HG03575 (cell line): ENCODE measurements at regions not wholly inside any gene's neighbourhood (a gene's known extent, or its start where the extent isn't known, plus 50 kb on each side); places are given as distances from the start of the nearest gene placed in this dataset.
"Not testable (repeated sequence)": the region's sequence is repeated elsewhere in the genome, so short reads cannot be mapped to it uniquely, and the experiment has no call there.

Experiments used
- ATAC-seq: cut with Tn5 transposase; IDR thresholded peaks from one replicate; pipeline ENCODE4 v1.9.1; 2021; ENCODE audit not compliant: unreplicated experiment, insufficient number of reproducible peaks, low FRiP score; ENCODE audit errors: extremely low read depth

- ATAC-seq, result not testable (repeated sequence)
Measured at GRCh38 chr7:73244782-73245311, 63.8 kb downstream of the NSUN5 start.

GRCh38 chr7:73234994-73235717 lies 73.5 kb downstream of the NSUN5 start:
- peak; percentile 58 for ATAC-seq

DNA sequence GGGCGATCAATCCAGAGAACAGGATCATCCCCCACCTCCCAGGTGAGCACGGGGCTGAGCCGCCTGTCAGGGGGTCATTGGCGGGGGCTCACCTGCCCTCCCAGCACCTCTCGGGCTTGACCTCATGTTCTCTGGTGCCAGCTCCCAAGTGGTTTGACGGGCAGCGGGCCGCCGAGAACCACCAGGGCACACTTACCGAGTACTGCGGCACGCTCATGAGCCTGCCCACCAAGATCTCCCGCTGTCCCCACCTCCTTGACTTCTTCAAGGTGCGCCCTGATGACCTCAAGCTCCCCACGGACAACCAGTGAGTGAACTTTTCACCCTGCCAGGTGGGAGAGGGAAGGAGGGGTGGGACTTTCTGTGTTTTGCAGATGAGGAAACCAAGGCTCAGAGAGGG lies 82.9 kb downstream of the NSUN5 start:
- ATAC-seq, result not testable (repeated sequence)

DNA sequence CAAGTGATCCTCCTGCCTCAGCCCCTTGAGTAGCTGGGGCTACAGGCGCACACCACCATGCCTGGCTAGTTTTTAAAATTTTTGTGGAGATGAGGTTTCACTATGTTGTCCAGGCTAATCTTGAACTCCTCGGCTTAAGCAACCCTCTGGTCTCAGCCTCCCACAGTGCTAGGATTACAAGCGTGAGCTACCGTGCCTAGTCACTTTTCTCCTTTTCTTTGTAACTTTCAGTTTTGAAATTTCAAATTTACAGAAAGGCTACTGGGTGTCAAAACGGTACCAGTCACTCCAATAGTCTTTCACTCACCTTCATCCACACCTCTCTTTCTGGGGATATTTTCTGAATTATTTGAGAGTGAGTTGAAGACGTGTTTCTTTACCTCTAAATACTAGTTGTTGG lies 86.9 kb downstream of the NSUN5 start:
- not testable (repeated sequence) for ATAC-seq

- peak; percentile 7 for ATAC-seq
Measured at GRCh38 chr7:73220766-73221370, 87.8 kb downstream of the NSUN5 start.

GRCh38 chr7:73220357-73220756 lies 88.3 kb downstream of the NSUN5 start:
- peak; percentile 38 for ATAC-seq

- ATAC-seq, result not testable (repeated sequence)
Measured at GRCh38 chr7:73218802-73219201, 89.8 kb downstream of the NSUN5 start.

DNA sequence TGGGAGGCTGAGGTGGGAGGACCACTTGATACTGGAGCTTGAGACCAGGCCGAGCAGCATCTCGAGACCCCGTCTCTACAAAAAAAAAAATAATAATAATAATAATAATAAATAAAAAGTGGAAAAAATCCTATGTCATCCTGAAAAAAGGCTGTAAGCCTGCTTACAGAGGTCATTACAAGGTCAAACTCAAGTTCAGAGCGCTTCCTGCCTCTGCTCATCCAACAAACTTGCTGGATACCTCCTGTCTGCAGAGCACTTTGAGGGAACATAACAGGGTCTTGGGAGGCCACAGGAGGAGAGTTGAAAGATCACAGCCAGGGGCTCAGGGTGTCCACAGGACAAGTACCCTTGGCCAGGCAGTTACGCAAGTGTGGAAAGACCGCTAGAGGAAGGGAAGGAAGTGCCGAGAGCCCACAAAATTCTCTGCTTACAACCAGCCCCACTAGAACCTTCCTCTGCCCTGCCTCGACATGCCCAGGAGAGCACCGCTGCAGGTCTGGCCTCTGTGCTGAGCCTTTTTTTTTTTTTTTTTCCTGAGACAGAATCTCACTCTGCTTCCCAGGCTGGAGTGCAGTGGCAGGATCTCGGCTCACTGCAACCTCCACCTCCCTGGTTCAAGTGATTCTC lies 92.5 kb downstream of the NSUN5 start:
- not testable (repeated sequence) for ATAC-seq

DNA sequence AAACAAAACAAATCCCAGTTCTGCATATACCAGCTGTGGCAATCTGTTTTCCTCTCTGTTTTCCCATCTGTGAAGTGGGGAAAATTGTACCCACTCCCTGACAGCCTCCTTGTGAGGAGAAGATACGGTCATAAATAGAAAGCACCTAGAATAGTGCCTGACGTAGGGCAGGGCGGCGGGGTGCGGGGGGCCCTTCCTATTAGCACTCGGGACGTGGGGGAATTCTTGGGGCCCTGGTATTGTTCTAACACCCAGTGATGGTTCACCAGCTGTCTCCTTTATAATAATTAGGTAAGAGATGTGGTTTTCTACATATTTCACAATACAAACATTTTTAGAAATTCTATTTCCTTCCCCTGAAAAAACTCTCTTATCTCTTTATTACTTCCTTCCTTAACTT lies 93.4 kb downstream of the NSUN5 start:
- not testable (repeated sequence) for ATAC-seq

- not testable (repeated sequence) for ATAC-seq
Measured at GRCh38 chr7:73214471-73214870, 94.2 kb downstream of the NSUN5 start.

DNA sequence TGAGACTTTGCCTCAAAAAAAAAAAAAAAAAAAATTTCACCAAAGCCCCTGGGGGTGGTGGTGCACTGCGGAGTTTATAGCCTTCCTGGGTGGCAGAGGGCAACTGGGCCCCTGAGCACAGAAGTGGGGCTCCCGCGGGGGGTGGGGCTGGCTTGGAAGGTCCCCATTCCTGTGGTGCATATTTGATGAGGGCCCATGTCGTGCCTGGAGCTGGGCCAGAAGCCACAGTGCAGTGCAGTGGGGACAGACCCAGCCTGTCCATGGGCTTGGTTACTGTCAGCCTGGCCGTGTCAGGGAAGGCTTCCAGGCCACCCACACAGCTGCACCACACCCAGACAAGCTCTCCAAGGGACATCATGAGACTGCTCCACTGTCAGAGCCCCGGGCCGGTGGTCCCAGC lies 95.5 kb downstream of the NSUN5 start:
- not testable (repeated sequence) for ATAC-seq

- not testable (repeated sequence) for ATAC-seq
Measured at GRCh38 chr7:73205594-73205993, 103.0 kb downstream of the NSUN5 start.

DNA sequence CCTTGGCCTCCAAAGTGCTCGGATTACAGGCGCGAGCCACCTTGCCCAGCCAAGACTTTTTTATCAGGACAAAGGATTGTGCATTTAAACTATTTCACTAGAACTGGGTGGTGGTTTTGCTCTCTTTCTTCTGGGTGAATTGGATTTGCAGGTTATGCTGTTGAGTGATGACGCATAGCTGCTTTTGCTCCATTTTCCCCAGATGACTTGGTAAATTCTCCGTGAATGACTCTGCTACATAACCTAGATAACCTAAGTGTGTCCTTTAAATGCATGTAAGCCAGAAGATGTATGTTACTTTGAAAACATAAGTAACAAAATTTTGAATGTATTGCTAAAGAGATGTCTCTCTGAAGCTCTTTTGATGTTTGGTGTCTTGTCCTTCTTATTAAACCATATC lies 103.7 kb downstream of the NSUN5 start:
- ATAC-seq, result not testable (repeated sequence)

- ATAC-seq, result not testable (repeated sequence)
Measured at GRCh38 chr7:73203312-73203711, 105.3 kb downstream of the NSUN5 start.

- not testable (repeated sequence) for ATAC-seq
Measured at GRCh38 chr7:73201264-73201663, 107.4 kb downstream of the NSUN5 start.

- not testable (repeated sequence) for ATAC-seq
Measured at GRCh38 chr7:73200518-73201099, 108.0 kb downstream of the NSUN5 start.

DNA sequence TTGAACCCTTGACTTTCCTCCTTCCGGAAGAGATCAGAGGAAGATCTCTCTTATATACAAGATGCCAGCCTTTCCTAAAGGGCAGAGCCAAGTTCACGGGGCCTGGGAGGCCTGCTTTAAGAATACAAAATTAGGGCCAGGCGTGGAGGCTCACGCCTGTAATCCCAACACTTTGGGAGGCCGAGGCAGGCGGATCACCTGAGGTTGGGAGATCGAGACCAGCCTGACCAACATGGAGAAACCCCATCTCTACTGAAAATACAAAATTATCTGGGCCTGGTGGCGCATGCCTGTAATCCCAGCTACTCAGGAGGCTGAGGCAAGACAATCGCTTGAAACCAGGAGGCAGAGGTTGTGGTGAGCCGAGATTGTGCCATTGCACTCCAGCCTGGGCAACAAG lies 108.2 kb upstream of the SPDYE9 start:
- ATAC-seq, result not testable (repeated sequence)

DNA sequence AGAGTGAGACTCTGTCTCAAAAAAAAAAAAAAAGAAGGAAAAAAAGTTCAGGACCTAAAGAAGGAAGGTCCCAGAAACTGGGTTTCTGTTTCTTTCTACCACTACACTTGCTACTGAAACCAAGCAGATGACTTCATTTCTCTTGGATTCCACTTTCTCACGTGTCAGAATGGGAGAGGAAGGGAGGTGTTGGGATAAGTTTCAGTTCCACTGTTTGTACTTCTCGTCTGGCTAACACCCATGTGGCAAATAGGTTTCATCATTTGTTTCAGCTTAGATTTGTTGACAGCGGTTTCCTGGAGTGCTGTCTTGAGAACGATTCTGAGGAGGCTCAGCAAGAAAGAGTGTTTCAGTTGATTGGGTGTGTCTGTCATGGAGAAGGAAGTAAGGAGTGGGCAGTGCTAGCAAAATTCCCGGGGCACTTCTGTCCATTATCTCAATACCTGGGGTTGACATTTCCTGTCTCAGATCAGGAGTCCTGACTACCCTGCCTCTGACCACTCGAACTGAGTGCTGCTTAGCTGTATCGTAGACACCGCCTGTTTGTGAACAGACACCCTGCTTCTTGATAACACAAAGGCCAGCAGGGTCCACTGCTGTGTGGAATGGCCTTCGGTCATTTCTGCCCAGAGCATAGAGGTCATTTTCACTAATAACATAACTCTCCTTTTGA lies 104.8 kb upstream of the SPDYE9 start:
- ATAC-seq, result not testable (repeated sequence)

- ATAC-seq, result not testable (repeated sequence)
Measured at GRCh38 chr7:73188287-73188686, 102.4 kb upstream of the SPDYE9 start.
